Colonic mucosa (tissue), 4 donors: ENCODE measurements at regions not wholly inside any gene's neighbourhood (a gene's known extent, or its start where the extent isn't known, plus 50 kb on each side); places are given as distances from the start of the nearest gene placed in this dataset.

Experiments
- DNase-seq: peaks from one replicate; pipeline ENCODE4 v3.0.0-alpha.2; 2020
- H3K27ac ChIP-seq: fragments of 200-600 bp; one replicate; pipeline ENCODE4 v1.8.0; 2021
- H3K27me3 ChIP-seq: fragments of 200-600 bp; one replicate; pipeline ENCODE4 v1.8.0; 2021
- H3K36me3 ChIP-seq: fragments of 200-600 bp; one replicate; pipeline ENCODE4 v1.8.0; 2021
- H3K4me1 ChIP-seq: fragments of 200-600 bp; one replicate; pipeline ENCODE4 v1.8.0; 2021; ENCODE audit warnings: mild to moderate bottlenecking
- H3K4me3 ChIP-seq: fragments of 200-600 bp; one replicate; pipeline ENCODE4 v1.8.0; 2021
- H3K9ac ChIP-seq, 2 donors: one replicate each; pipeline ENCODE4 v1.7.0; 2013; ENCODE audit warnings: control low read depth in 2 of 2, low read depth in 2 of 2, low read length in 2 of 2
- H3K9me3 ChIP-seq: fragments of 200-600 bp; one replicate; pipeline ENCODE4 v1.8.0; 2021
- CTCF ChIP-seq: fragments of 200-600 bp; IDR thresholded peaks from one replicate; pipeline ENCODE4 v1.8.0; 2022; ENCODE audit warnings: antibody characterized with exemption, mild to moderate bottlenecking
- intact Hi-C: fragments of 100-400 bp; cut with DNase I; formaldehyde crosslinking; loops from one replicate; pipeline ENCODE4 v1.14.1; 2022
- donor health status: healthy.
- donor health status: DM: no; HTN: no; CAD: no.
- donor health status: DM: no; HTN: no; CAD: no.

- no peak for TF ChIP-seq CTCF
- no peaks in the 10 kb centered on the region for H3K27me3 ChIP-seq
- DNase-seq = no peak
- H3K36me3 ChIP-seq = no peaks in the 10 kb centered on the region
- no peak overlapping the region for H3K27ac ChIP-seq
- no peak overlapping the region for H3K9ac ChIP-seq
- H3K9me3 ChIP-seq = no peaks in the 10 kb centered on the region
- intact Hi-C loops = no loop called here
- H3K4me3 ChIP-seq = no peak overlapping the region
- no peaks in the 10 kb centered on the region for H3K4me1 ChIP-seq
Observed at GRCh38 chr2:146370826-146371225, 1474.0 kb upstream of the ACVR2A start.

DNA sequence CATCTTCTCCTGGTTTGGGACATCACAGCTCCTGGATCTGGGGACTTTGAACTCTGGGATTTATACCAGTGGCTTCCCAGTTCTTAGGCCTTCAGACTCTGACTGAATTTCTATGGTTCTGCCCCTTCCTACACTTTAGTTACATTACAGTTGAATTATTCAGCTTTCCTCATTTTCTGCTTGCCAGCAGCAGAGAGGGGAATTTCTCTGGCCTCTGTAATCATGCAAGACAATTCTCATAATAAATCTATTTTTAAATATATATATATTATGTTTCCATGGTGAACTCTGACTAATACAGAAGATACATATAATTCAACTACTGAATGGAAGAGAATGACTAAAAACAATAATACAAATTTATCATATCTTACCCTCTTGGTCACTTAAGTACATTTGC lies 1478.6 kb upstream of the ACVR2A start:
- Histone ChIP-seq H3K9me3 (no peaks in the 10 kb centered on the region), H3K27ac (no peak overlapping the region), H3K9ac (no peak overlapping the region), H3K27me3 (no peaks in the 10 kb centered on the region), H3K36me3 (no peaks in the 10 kb centered on the region), H3K4me1 (no peaks in the 10 kb centered on the region), H3K4me3 (no peak overlapping the region)
- intact Hi-C loops = no loop called here
- no peak for TF ChIP-seq CTCF
- DNase-seq = no peak

DNA sequence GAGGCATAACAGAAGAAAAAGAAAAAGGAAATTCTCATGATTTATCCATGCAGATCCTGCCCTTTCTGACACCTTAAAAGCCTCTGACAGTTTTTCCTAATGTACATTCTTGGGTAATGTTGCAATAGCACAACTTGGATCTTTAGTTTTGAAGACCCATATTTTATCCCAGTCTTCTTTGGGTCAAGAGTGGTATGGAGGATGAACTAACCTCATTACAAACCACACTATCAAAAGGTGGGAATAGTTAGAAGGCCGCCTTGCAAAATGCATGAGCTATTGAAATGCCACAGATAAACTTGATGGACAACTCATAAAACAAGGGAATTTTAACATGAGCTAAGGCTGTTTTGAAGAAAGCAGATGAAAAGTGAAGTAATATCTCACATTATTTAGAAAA lies 1479.8 kb upstream of the ACVR2A start:
- H3K27me3 ChIP-seq = no peaks in the 10 kb centered on the region
- intact Hi-C loops = no loop called here
- TF ChIP-seq CTCF = no peak
- H3K36me3 ChIP-seq = no peaks in the 10 kb centered on the region
- H3K27ac ChIP-seq = no peak overlapping the region
- H3K4me3 ChIP-seq = no peak overlapping the region
- H3K9ac ChIP-seq = no peak overlapping the region
- H3K4me1 ChIP-seq = no peaks in the 10 kb centered on the region
- no peak for DNase-seq
- H3K9me3 ChIP-seq = no peaks in the 10 kb centered on the region

- Histone ChIP-seq H3K9me3 (no peaks in the 10 kb centered on the region), H3K27ac (no peak overlapping the region), H3K36me3 (no peaks in the 10 kb centered on the region), H3K9ac (no peak overlapping the region), H3K4me3 (no peak overlapping the region), H3K27me3 (no peaks in the 10 kb centered on the region), H3K4me1 (no peaks in the 10 kb centered on the region)
- TF ChIP-seq CTCF = no peak
- DNase-seq = no peak
- intact Hi-C loops = no loop called here
Observed at GRCh38 chr2:146363731-146364130, 1481.1 kb upstream of the ACVR2A start.

DNA sequence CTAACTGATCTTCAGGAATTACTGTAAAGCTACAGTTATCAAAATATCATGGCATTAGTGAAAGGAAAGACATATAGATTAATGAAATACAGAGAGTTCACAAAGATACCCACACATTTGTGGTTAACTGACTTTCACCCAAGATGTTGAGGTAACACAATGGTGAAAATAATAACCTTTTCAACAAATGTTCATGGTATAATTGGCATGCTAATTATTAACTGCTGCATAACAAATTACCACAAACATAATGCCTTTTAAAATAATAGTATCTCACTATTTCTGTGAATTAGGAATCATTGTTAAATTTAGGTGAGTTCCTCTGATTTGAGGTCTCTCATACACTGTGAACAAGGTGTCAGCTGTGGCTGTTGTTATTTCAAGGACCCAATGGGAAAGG lies 1493.1 kb upstream of the ACVR2A start:
- no peaks in the 10 kb centered on the region for H3K9me3 ChIP-seq
- H3K4me1 ChIP-seq = no peaks in the 10 kb centered on the region
- H3K36me3 ChIP-seq = no peaks in the 10 kb centered on the region
- no peaks in the 10 kb centered on the region for H3K27me3 ChIP-seq
- no peak overlapping the region for H3K4me3 ChIP-seq
- TF ChIP-seq CTCF = no peak
- H3K9ac ChIP-seq = no peak overlapping the region
- no peak overlapping the region for H3K27ac ChIP-seq
- intact Hi-C loops = no loop called here
- DNase-seq = no peak

DNA sequence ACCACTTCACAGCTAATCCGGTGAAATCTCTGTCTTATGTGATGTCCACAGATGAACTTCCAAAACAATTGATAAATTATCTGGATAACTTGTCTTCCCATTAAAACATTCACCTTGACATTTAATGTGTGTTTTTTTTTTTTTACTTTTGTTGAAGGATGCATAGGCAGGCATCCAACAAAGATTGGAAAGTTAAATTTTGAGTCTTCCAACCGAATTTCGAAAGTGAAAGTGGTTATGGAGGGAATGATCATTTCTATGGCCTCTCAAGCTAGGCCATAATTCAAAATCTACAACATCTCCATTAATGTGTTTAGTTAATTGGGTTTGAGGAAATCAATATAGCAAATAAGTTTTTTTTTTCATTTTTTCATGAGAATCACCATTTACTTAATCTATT lies 1495.5 kb upstream of the ACVR2A start:
- no peak overlapping the region for H3K27ac ChIP-seq
- DNase-seq = no peak
- no peaks in the 10 kb centered on the region for H3K27me3 ChIP-seq
- no peak for TF ChIP-seq CTCF
- no peaks in the 10 kb centered on the region for H3K36me3 ChIP-seq
- no peak overlapping the region for H3K4me3 ChIP-seq
- H3K4me1 ChIP-seq = no peaks in the 10 kb centered on the region
- intact Hi-C loops = no loop called here
- H3K9me3 ChIP-seq = no peaks in the 10 kb centered on the region
- no peak overlapping the region for H3K9ac ChIP-seq
